ENCODE measurements at regions not wholly inside any gene's neighbourhood (a gene's known extent, or its start where the extent isn't known, plus 50 kb on each side); places are given as distances from the start of the nearest gene placed in this dataset.

DNA sequence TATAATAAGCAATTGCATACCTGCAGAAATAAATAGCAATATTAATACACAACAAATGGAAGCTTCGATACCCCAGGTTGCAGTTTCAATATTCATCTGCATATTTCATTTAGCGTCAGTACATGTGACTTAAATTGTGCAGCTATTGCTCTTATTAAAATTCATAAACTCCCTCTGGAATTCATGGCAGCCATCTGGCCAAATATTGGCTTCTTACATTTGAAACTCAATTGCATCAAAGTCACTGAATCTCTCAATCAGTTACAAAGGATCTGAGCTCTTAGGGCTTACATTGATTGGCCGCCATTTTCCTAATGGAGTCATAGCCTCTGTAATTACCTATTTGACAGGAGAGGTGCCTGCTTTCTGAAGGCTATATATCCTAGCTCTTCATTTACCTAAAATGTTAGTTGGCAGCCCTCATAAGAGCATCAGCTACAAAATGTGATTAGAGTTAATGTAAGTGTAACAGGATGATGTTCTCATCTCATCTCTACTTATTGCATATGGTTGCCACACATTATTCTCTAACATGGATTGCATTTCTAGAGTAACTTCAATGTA lies 453.5 kb downstream of the CAAP1 start:
- Mint-ChIP-seq H3K4me1 (ENCODE audit: low read depth, unreplicated experiment) (peaks cover 11% of the 10 kb centered on the region), H3K4me3 (ENCODE audit: unreplicated experiment) (no peak overlapping the region), H3K27ac (ENCODE audit: unreplicated experiment) (no peak overlapping the region), H3K9me3 (ENCODE audit: unreplicated experiment) (no peaks in the 10 kb centered on the region), H3K27me3 (ENCODE audit: unreplicated experiment) (no peaks in the 10 kb centered on the region), H3K36me3 (ENCODE audit: unreplicated experiment) (no peaks in the 10 kb centered on the region)
- TF ChIP-seq, protein P1, sequence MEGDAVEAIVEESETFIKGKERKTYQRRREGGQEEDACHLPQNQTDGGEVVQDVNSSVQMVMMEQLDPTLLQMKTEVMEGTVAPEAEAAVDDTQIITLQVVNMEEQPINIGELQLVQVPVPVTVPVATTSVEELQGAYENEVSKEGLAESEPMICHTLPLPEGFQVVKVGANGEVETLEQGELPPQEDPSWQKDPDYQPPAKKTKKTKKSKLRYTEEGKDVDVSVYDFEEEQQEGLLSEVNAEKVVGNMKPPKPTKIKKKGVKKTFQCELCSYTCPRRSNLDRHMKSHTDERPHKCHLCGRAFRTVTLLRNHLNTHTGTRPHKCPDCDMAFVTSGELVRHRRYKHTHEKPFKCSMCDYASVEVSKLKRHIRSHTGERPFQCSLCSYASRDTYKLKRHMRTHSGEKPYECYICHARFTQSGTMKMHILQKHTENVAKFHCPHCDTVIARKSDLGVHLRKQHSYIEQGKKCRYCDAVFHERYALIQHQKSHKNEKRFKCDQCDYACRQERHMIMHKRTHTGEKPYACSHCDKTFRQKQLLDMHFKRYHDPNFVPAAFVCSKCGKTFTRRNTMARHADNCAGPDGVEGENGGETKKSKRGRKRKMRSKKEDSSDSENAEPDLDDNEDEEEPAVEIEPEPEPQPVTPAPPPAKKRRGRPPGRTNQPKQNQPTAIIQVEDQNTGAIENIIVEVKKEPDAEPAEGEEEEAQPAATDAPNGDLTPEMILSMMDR (IDR thresholded peaks at IDR 0.05; ENCODE audit: partially characterized antibody, unreplicated experiment): no peak
- DNase-seq: no peak

DNA sequence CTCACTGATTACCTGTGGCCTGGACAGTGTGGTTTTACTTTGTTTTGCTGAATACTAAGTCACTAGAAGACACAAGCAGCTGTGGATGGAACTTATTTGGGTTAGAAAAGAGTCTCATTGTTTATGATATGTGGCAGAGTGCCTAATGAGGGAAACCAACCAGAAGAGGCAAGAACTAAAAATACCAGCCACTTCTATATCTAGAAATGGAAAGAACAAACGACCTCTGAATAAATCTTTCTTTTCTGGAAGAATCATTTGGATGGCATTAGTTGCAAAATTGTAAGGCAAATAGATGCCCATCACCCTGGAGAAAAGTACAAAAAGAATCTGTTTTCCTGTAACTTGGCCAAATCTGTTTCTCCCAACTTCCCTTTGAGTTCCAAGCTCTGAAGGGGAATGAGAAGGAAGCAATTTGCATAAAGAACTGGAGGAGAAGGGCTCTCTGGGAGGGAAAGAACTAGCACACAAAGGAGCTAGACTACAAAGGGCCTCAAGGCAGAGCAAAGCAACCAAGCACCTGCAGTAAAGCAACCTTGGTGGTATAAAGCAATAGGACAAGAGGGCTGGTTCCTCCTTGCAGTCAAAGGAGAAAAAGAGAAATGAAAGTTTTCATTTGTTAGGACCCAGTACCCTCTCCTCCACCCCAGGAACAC lies 455.4 kb downstream of the CAAP1 start:
- DNase-seq: no peak
- Mint-ChIP-seq H3K27me3 (ENCODE audit: unreplicated experiment) (no peaks in the 10 kb centered on the region), H3K9me3 (ENCODE audit: unreplicated experiment) (peaks cover 2% of the 10 kb centered on the region), H3K36me3 (ENCODE audit: unreplicated experiment) (no peaks in the 10 kb centered on the region), H3K4me3 (ENCODE audit: unreplicated experiment) (no peak overlapping the region), H3K4me1 (ENCODE audit: low read depth, unreplicated experiment) (peaks cover 11% of the 10 kb centered on the region), H3K27ac (ENCODE audit: unreplicated experiment) (no peak overlapping the region)
- TF ChIP-seq, protein P1 (IDR thresholded peaks at IDR 0.05; ENCODE audit: partially characterized antibody, unreplicated experiment): no peak

DNA sequence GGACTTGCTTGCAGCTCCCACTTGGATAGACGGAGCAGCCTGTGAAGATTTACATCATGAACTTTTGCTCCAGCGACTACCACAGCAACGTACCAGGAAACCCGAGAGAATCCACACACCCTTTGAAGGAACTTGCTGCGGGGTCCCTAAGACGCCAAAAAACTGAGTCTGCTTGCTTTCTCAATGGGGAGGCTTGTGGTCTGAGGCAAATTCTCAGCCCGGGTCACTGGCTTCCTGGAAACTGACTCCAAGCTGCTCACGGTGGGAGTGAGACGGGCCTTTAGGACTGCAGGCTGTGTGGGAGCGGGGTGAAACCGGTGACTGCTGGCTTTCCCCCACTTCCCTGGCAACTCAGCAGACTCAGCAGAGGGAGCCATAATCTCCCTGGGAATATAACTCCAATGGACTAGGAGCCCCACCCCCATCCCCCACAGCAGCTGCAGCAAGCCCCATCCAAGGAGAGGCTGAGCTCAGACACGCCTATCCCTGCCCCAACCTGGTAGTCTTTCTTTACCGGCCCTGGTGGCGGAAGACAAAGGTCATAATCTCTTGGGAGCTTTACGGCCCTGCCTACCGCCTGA lies 466.0 kb downstream of the CAAP1 start:
- H3K4me1 Mint-ChIP-seq (ENCODE audit: low read depth, unreplicated experiment): no peaks in the 10 kb centered on the region
- H3K9me3 Mint-ChIP-seq (ENCODE audit: unreplicated experiment): no peaks in the 10 kb centered on the region
- TF ChIP-seq, protein P1 (IDR thresholded peaks at IDR 0.05; ENCODE audit: partially characterized antibody, unreplicated experiment): no peak
- H3K4me3 Mint-ChIP-seq (ENCODE audit: unreplicated experiment): no peak overlapping the region
- H3K27me3 Mint-ChIP-seq (ENCODE audit: unreplicated experiment): no peaks in the 10 kb centered on the region
- H3K36me3 Mint-ChIP-seq (ENCODE audit: unreplicated experiment): no peaks in the 10 kb centered on the region
- no peak for DNase-seq
- no peak overlapping the region for H3K27ac Mint-ChIP-seq (ENCODE audit: unreplicated experiment)

DNA sequence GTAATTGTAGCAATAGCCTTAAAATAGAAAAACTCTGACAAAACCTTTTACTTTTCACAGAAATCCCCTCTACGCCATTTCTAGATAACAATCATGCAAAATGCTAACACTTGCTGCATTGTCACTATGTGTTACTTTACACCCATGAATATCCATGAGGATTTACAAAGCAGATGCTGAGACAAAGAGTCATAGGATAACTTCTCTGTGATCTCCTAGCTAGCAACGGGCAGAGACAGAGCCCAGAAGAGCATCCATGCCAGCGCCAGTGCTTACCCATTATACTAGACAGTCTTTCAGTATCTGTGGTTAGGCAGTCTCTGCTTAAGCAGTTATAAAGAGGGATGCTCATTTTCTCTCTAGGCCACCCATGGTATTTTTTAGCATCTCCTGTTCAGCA lies 474.1 kb downstream of the CAAP1 start:
- DNase-seq: no peak
- no peak overlapping the region for H3K4me3 Mint-ChIP-seq (ENCODE audit: unreplicated experiment)
- no peaks in the 10 kb centered on the region for H3K4me1 Mint-ChIP-seq (ENCODE audit: low read depth, unreplicated experiment)
- no peak overlapping the region for H3K27ac Mint-ChIP-seq (ENCODE audit: unreplicated experiment)
- H3K36me3 Mint-ChIP-seq (ENCODE audit: unreplicated experiment): no peaks in the 10 kb centered on the region
- H3K9me3 Mint-ChIP-seq (ENCODE audit: unreplicated experiment): no peaks in the 10 kb centered on the region
- no peaks in the 10 kb centered on the region for H3K27me3 Mint-ChIP-seq (ENCODE audit: unreplicated experiment)
- TF ChIP-seq, protein P1 (IDR thresholded peaks at IDR 0.05; ENCODE audit: partially characterized antibody, unreplicated experiment): no peak

DNA sequence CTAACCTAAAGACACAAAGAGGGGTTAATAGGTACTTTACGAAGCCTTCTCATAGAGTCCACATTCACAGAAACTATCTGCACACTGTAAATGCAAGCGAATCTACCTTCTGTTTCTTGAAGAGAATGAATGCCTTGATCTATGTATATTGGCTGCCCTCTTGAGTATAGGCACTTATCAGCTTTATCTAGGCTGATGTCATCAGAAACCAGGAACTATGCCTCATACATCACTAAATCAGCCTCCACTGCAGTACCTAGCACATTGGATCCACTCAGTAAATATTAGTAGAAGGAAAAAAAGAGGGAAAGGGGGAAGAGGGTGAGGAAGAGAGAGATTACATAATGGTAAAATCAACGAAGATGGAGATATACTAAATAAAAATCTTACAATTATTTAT lies 477.1 kb downstream of the CAAP1 start:
- DNase-seq: no peak
- peaks cover 2% of the 10 kb centered on the region for H3K27me3 Mint-ChIP-seq (ENCODE audit: unreplicated experiment)
- H3K4me1 Mint-ChIP-seq (ENCODE audit: low read depth, unreplicated experiment): no peaks in the 10 kb centered on the region
- no peaks in the 10 kb centered on the region for H3K9me3 Mint-ChIP-seq (ENCODE audit: unreplicated experiment)
- H3K4me3 Mint-ChIP-seq (ENCODE audit: unreplicated experiment): no peak overlapping the region
- no peaks in the 10 kb centered on the region for H3K36me3 Mint-ChIP-seq (ENCODE audit: unreplicated experiment)
- no peak overlapping the region for H3K27ac Mint-ChIP-seq (ENCODE audit: unreplicated experiment)
- TF ChIP-seq, protein P1 (IDR thresholded peaks at IDR 0.05; ENCODE audit: partially characterized antibody, unreplicated experiment): no peak

Data from glutamatergic neuron (in vitro differentiated cells).